ENCODE measurements at regions not wholly inside any gene's neighbourhood (a gene's known extent, or its start where the extent isn't known, plus 50 kb on each side); places are given as distances from the start of the nearest gene placed in this dataset.

DNA sequence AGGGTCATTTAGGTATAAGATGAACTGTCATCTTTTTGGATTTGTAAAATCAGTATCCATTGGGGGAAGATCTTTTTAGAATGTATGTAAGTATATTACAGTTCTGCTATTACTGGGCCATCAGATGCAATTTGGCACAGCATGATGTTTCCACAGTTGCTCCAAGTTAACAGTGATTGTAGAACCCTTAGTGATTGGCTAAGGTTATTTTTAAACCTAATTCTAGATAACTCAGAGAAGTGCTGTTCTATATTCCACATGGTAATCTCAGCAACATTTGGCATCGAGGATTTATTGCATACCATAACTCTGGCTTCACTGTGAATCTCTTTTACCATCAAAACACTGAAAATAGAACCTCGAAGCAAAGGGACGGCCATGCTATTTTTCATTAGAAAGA is 215.7 kb upstream of the HAND2 start:
- H3K27ac ChIP-seq = no peak overlapping the region
- no peaks in the 10 kb centered on the region for H3K79me2 ChIP-seq (ENCODE audit: insufficient read depth)
- no peak overlapping the region for H2AFZ ChIP-seq
- no peaks in the 10 kb centered on the region for H3K36me3 ChIP-seq (ENCODE audit: low read depth)
- no peak overlapping the region for H3K4me3 ChIP-seq
- in situ Hi-C loops (cut with MboI) = no loop called here
- H3K9me3 ChIP-seq (ENCODE audit: low read depth) = no peaks in the 10 kb centered on the region
- TF ChIP-seq EZH2phosphoT487 (IDR thresholded peaks at IDR 0.05; ENCODE audit: insufficient read depth, low read depth) (no peak), EZH2 (IDR thresholded peaks at IDR 0.05; ENCODE audit: insufficient read depth, poor library complexity, severe bottlenecking) (no peak)
- 75 to 85% methylated on average over 3 of the region's 3 CpGs for WGBS, 2 experiments (ENCODE audit: low coverage in 1 of 2, low lambda C conversion rate in 2 of 2, missing lambda C conversion rate in 2 of 2)
- no peak overlapping the region for H3K4me2 ChIP-seq (ENCODE audit: unreplicated experiment)
- no peaks in the 10 kb centered on the region for H3F3A ChIP-seq (ENCODE audit: insufficient read depth)
- no peaks in the 10 kb centered on the region for H3K9me2 ChIP-seq (ENCODE audit: insufficient read depth)
- no peak overlapping the region for H3K9ac ChIP-seq
- H4K20me1 ChIP-seq (ENCODE audit: insufficient read depth) = no peaks in the 10 kb centered on the region
- peaks cover 6% of the 10 kb centered on the region; the same call in 1 of the 2 replicates for H3K4me1 ChIP-seq (ENCODE audit: insufficient read depth)
- no peaks in the 10 kb centered on the region for H3K27me3 ChIP-seq (replicated peaks; ENCODE audit: insufficient read depth)
- no peak for DNase-seq

DNA sequence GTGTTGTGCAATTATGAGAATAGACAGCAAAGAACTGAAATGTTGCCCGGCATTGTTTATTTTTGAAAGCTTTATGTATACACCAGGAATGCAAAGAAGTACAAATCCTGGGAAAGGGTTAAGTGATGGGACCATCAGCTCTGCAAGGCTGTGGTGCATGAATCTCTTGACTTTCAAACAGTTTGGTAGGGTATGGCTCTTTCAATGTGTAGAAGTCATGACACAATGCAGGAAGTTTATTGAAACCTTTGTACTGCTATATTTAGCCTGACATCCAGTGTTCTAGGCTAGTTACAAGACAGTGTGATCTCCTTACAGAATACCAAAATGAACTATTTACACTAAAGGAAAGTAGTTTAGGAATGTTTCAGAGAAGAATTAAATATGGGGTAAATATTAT is 206.8 kb upstream of the HAND2 start:
- DNase-seq = no peak

DNA sequence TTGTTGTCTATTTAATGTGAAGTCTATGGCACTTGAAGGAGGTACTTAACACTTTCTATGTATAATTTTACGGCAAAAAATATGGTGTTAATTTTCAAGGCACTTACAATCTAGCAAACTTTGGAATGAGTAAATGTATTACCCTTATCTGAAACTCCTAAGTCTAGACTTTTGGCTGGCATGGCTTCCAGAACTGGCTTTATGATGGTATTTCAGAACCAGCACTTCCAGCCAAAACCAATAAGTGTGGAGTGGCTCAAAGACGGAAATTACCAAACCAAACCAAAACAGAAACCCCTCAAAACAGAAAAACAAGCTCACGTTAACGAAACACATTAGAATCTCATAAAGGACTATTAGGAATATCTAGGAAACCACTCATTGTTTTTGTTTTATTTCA is 205.6 kb upstream of the HAND2 start:
- H3F3A ChIP-seq (ENCODE audit: insufficient read depth) = no peaks in the 10 kb centered on the region
- no peak for TF ChIP-seq EZH2 (IDR thresholded peaks at IDR 0.05; ENCODE audit: insufficient read depth, poor library complexity, severe bottlenecking)
- no peak for TF ChIP-seq EZH2phosphoT487 (IDR thresholded peaks at IDR 0.05; ENCODE audit: insufficient read depth, low read depth)
- H3K4me1 ChIP-seq (ENCODE audit: insufficient read depth) = peaks cover 7% of the 10 kb centered on the region; the same call in 1 of the 2 replicates
- 29 to 38% methylated on average over 4 of the region's 4 CpGs for WGBS, 2 experiments (ENCODE audit: low coverage in 1 of 2, low lambda C conversion rate in 2 of 2, missing lambda C conversion rate in 2 of 2)
- no peaks in the 10 kb centered on the region for H3K27me3 ChIP-seq (replicated peaks; ENCODE audit: insufficient read depth)
- H3K27ac ChIP-seq = no peak overlapping the region
- H3K9me3 ChIP-seq (ENCODE audit: low read depth) = no peaks in the 10 kb centered on the region
- H2AFZ ChIP-seq = no peak overlapping the region; the same call in 1 of the 2 replicates
- no peak overlapping the region for H3K4me2 ChIP-seq (ENCODE audit: unreplicated experiment)
- no peak overlapping the region for H3K4me3 ChIP-seq
- no peaks in the 10 kb centered on the region for H3K9me2 ChIP-seq (ENCODE audit: insufficient read depth)
- in situ Hi-C loops (cut with MboI) = no loop called here
- H3K79me2 ChIP-seq (ENCODE audit: insufficient read depth) = no peaks in the 10 kb centered on the region
- no peaks in the 10 kb centered on the region for H3K36me3 ChIP-seq (ENCODE audit: low read depth)
- no peak overlapping the region for H3K9ac ChIP-seq
- DNase-seq = no peak
- no peaks in the 10 kb centered on the region for H4K20me1 ChIP-seq (ENCODE audit: insufficient read depth)

More for the DNA sequence above, 206.8 kb upstream of the HAND2 start:
- no peaks in the 10 kb centered on the region for H3F3A ChIP-seq (ENCODE audit: insufficient read depth)
- H4K20me1 ChIP-seq (ENCODE audit: insufficient read depth) = no peaks in the 10 kb centered on the region
- H3K36me3 ChIP-seq (ENCODE audit: low read depth) = no peaks in the 10 kb centered on the region
- 0 out of 2 replicates have a peak overlapping the region, but pooled peaks have one; percentile 3 for H2AFZ ChIP-seq
- H3K27ac ChIP-seq = no peak overlapping the region
- no peaks in the 10 kb centered on the region for H3K9me3 ChIP-seq (ENCODE audit: low read depth)
- H3K9ac ChIP-seq = no peak overlapping the region
- in situ Hi-C loops (cut with MboI) = no loop called here
- 42 to 50% methylated on average over 1 of the region's 1 CpG for WGBS, 2 experiments (ENCODE audit: low coverage in 1 of 2, low lambda C conversion rate in 2 of 2, missing lambda C conversion rate in 2 of 2)
- no peaks in the 10 kb centered on the region for H3K79me2 ChIP-seq (ENCODE audit: insufficient read depth)
- H3K9me2 ChIP-seq (ENCODE audit: insufficient read depth) = no peaks in the 10 kb centered on the region
- H3K4me1 ChIP-seq (ENCODE audit: insufficient read depth) = peaks cover 7% of the 10 kb centered on the region; the same call in 1 of the 2 replicates
- H3K27me3 ChIP-seq (replicated peaks; ENCODE audit: insufficient read depth) = no peaks in the 10 kb centered on the region
- H3K4me2 ChIP-seq (ENCODE audit: unreplicated experiment) = no peak overlapping the region
- TF ChIP-seq EZH2phosphoT487 (IDR thresholded peaks at IDR 0.05; ENCODE audit: insufficient read depth, low read depth) (no peak), EZH2 (IDR thresholded peaks at IDR 0.05; ENCODE audit: insufficient read depth, poor library complexity, severe bottlenecking) (no peak)
- no peak overlapping the region for H3K4me3 ChIP-seq

- WGBS, 2 experiments (ENCODE audit: low coverage in 1 of 2, low lambda C conversion rate in 2 of 2, missing lambda C conversion rate in 2 of 2) = 5 to 6% methylated on average over 3 of the region's 3 CpGs
- Histone ChIP-seq H2AFZ (peak overlapping the region; percentile 34), H3K27me3 (replicated peaks; ENCODE audit: insufficient read depth) (no peaks in the 10 kb centered on the region), H3K9me3 (ENCODE audit: low read depth) (no peaks in the 10 kb centered on the region), H3F3A (ENCODE audit: insufficient read depth) (no peaks in the 10 kb centered on the region), H3K4me1 (ENCODE audit: insufficient read depth) (peaks cover 7% of the 10 kb centered on the region; the same call in 1 of the 2 replicates), H3K79me2 (ENCODE audit: insufficient read depth) (no peaks in the 10 kb centered on the region), H3K9ac (no peak overlapping the region), H4K20me1 (ENCODE audit: insufficient read depth) (no peaks in the 10 kb centered on the region), H3K36me3 (ENCODE audit: low read depth) (no peaks in the 10 kb centered on the region), H3K9me2 (ENCODE audit: insufficient read depth) (no peaks in the 10 kb centered on the region), H3K4me3 (no peak overlapping the region), H3K4me2 (ENCODE audit: unreplicated experiment) (no peak overlapping the region), H3K27ac (no peak overlapping the region)
- TF ChIP-seq EZH2phosphoT487 (IDR thresholded peaks at IDR 0.05; ENCODE audit: insufficient read depth, low read depth) (no peak), EZH2 (IDR thresholded peaks at IDR 0.05; ENCODE audit: insufficient read depth, poor library complexity, severe bottlenecking) (no peak)
- in situ Hi-C loops (cut with MboI) = no loop called here
- DNase-seq = peak; percentile 60
Observed at GRCh38 chr4:173735049-173735448, 205.0 kb upstream of the HAND2 start.

- Histone ChIP-seq H3K9me3 (ENCODE audit: low read depth) (no peaks in the 10 kb centered on the region), H3K4me2 (ENCODE audit: unreplicated experiment) (no peak overlapping the region), H3K27ac (no peak overlapping the region), H3K36me3 (ENCODE audit: low read depth) (no peaks in the 10 kb centered on the region), H3K4me3 (no peak overlapping the region), H4K20me1 (ENCODE audit: insufficient read depth) (no peaks in the 10 kb centered on the region), H3K79me2 (ENCODE audit: insufficient read depth) (no peaks in the 10 kb centered on the region), H2AFZ (no peak overlapping the region), H3K27me3 (replicated peaks; ENCODE audit: insufficient read depth) (no peaks in the 10 kb centered on the region), H3F3A (ENCODE audit: insufficient read depth) (no peaks in the 10 kb centered on the region), H3K9me2 (ENCODE audit: insufficient read depth) (no peaks in the 10 kb centered on the region), H3K4me1 (ENCODE audit: insufficient read depth) (peaks cover 7% of the 10 kb centered on the region; the same call in 1 of the 2 replicates), H3K9ac (no peak overlapping the region)
- DNase-seq = no peak
- TF ChIP-seq EZH2phosphoT487 (IDR thresholded peaks at IDR 0.05; ENCODE audit: insufficient read depth, low read depth) (no peak), EZH2 (IDR thresholded peaks at IDR 0.05; ENCODE audit: insufficient read depth, poor library complexity, severe bottlenecking) (no peak)
- in situ Hi-C loops (cut with MboI) = no loop called here
- 78 to 88% methylated on average over 1 of the region's 1 CpG for WGBS, 2 experiments (ENCODE audit: low coverage in 1 of 2, low lambda C conversion rate in 2 of 2, missing lambda C conversion rate in 2 of 2)
Observed at GRCh38 chr4:173731257-173731656, 201.2 kb upstream of the HAND2 start.

Measured in GM23248 (cell line).